Fibroblast of skin of left biceps (primary cell): ENCODE measurements at regions not wholly inside any gene's neighbourhood (a gene's known extent, or its start where the extent isn't known, plus 50 kb on each side); places are given as distances from the start of the nearest gene placed in this dataset.

Experiments
- DNase-seq, 2 experiments: peaks; one replicate each; pipeline ENCODE4 v3.0.0-alpha.2; 2013; ENCODE audit warnings: low read depth in 2 of 2

DNA sequence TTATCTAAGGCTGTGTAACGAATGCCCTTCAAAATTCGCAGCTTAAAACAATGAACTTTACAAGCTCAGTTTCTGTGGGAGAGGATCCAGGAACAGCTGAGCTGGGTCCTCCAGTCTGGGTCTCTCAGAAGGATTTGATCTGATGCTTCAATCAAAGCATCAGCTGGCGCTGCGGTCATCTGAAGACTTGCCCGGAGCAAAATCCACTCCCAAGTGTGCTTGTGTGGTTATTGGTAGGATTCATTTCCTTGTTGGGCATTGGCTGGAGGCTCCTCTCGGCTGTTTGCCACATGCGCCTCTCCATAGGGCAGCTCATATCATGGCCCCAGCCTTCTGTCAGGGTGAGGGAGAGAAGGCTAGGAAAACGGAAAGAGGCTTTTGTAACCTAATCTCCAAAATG lies 269.3 kb upstream of the CHD6 start:
- DNase-seq = no peak

DNA sequence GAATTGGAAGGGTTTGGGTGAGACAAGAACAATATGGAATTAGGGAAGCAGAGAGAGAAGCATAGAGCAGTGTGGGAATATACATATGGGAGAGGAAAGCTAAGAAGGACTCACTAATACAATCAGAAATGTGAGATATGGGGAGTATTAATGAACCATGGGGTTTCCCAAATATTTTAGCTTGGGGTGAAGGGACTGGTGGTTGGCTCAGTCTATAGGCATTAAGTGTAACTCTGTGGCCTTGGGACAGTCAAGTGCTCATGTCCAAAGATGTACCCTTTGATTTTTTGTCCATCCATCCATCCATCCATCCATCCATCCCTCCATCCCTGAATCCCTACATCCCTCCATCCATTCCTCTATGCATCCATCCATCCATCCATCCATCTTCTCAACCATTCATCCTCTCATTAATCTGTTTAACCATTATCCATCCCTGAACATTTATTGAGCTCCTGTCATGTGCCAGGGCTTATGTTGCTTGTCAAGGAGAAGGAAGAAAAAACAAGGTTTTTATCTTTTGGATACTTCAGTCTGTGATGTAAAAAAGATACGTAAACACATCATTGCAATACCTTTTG lies 263.4 kb upstream of the CHD6 start:
- DNase-seq = no peak

DNA sequence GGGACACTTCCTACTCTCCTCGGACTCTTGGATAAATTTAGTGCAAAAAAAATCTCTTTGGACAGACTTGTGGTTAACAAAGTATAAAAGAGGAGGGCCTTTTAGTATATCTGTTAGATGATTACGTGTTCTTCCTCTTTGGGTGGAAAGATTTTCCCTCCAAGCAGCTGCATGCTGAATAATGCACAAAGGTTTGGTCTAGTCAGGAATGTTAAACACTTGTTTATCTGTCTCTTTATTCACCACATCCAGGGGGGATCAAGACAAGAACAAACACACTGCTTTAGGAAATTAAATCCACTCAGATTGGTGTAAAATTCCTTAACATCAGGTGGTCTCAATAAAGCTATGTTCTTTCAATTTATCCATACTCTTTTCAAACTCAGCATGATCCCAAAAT lies 260.9 kb upstream of the CHD6 start:
- DNase-seq = no peak

DNA sequence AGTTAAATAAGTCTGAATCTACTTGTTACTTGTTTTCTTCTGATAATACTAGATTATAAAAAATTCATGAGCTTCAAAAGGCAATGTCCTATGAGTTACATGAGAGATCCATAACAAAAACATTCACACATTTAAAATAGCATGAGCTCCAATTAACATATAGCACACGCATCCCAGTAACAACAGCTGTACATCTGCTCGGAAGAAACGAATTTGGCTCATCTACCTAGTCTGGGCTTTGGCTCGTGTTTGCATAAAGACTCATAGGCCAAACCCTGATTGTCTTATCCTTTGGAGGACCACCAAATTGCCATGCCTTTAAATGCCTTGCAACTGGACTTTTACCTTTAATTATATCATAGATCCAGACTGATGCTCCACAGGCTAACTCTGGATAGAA lies 259.7 kb upstream of the CHD6 start:
- DNase-seq = no peak

DNA sequence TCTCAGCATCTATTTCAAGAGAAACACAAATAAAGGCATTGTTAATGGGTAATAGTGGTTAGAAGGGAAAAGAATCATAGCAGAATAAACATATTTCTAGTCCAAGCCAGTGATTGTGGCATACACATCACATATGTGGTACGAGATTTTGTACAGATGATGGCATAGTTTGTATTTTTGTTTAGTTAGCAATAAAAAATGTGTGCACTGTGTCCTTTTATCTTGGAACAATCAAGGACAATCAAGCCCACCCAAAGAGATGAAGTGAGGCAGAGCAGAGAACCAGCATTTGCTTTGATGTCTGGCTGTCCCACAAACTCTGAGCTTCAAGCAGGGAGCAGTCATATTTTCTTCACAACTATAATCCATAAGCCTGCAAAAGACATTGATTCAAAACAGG lies 256.5 kb upstream of the CHD6 start:
- no peak for DNase-seq

DNA sequence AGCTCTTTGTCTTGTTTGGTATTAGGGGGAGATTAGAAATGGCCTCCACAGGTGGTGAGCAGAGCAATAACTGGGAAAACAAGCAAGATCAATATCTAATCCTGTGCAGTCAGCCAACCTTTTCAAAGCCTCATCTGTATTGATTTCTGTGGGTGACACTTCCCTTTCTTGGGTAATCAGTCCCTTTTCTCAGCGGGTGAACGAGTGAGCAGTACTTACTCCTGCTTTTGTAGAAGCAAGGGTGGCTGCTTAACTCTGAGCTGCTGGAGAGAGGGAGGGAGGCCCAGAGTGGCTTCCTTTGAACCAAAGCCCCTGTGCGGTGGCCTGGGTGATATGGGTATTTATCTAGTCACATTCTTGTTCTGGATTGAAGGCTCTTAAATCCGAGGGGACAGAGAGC lies 254.8 kb upstream of the CHD6 start:
- no peak for DNase-seq

DNA sequence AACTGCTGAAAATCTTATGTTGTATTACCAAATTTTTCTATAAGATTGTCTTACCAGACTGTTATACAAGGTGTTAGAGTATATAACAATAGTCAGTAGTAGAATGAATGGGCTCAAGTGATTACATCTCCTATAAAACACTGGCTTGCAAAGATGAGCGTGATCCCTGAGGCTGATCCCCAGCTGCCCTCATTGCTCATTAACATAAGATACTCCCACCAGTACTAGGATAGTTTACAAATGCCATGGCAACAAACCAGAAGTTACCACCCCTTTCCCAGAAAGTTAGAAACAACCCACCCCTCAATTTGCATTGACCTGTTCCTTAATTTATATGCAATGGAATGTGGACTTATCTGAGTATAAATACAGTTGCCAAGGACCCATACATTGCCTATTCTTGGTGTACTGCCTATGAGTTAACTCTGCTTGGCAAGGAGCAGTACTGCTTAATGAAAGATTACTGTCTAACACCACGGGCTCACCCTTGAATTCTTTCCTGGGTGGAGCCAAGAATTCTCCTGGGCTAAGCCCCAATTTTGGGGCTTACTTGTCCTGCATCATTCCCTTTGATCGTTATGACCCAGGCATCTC lies 252.8 kb upstream of the CHD6 start:
- DNase-seq = no peak

DNA sequence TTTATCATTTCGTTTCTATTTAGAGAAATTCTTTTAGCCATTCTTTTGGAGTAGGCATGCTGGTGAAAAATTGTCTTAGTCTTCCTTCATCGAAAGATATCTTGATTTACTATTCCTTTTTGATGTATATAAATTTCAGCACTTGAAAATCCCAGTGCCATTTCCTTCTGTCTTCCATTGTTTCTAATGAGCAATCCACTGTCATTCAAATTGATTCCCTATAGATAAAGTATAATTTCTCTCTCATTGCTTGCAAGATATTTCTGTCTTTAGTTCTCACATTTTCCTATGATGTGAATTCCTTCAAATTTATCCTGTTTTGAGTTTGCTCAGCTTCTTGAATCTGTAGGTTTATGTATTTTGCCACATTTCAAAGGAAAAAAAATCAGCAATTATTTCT lies 251.1 kb upstream of the CHD6 start:
- no peak for DNase-seq

DNA sequence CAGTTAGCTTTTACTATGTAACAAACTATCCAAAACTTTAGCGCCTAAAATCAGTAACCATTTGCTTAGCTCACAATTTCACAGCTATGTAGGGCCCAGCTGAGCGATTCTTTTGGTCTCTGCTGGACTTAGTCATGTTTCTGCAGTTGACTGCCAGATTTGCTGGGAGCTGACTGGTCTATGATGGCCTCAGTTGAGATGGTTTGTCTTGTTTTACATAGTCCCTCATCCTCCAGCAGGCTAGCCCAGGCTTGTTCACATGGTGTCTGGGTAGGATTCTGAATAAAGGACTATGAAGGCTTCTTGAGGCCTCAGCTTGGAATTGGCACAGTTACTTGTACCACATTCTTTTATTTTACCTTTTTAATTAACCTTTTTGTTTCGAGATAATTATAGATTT lies 247.8 kb upstream of the CHD6 start:
- DNase-seq = no peak

DNA sequence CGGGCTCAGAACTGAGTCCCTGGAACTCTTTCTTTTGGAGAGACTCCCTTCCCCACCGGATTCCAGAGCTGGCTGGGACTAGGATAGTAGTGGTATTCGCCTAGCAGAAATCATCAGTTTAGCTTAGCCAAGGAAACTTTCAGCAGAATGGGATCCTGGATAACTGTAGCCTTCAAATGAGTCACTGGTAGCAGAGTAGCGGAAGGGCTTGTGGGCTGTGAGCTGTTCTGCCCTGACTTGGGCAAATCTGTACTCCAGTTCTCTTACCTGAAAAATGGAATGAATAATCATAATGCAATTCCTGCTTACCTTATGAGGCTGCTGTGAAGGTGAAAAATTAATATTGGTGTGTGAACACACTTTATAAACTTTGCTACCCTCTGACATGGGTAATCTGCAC lies 244.3 kb upstream of the CHD6 start:
- DNase-seq = no peak

DNA sequence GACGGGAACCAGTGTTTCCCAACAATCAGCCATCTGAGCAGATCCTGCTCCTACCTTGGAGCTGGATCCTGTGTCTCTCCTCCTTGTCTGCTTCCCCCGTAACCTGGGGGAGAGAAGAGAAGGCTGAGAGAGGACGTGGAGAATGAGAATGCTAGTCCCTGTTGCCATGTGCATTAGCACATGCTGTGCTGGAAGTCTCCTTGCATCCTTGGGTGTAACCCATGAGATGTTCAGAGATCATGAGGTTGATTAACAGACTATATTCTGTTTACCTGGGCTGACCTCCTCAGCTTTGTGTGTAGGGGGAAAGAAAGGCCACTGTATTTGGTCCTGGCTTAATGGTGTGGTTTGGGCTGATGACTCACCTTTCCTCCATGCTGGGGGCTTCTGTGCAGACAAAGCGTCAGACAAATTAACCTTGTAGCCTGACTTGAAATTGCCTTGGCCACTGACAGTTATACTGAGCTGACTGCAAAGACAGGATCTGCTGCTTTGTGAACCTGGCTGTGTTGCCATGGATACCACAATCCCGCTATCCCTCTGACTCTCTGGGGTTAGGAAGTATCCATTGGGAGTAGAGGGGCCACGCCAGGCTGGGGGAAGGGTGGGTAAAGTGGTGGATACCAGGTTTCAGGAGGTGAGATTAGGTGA lies 243.7 kb upstream of the CHD6 start:
- DNase-seq = no peak

DNA sequence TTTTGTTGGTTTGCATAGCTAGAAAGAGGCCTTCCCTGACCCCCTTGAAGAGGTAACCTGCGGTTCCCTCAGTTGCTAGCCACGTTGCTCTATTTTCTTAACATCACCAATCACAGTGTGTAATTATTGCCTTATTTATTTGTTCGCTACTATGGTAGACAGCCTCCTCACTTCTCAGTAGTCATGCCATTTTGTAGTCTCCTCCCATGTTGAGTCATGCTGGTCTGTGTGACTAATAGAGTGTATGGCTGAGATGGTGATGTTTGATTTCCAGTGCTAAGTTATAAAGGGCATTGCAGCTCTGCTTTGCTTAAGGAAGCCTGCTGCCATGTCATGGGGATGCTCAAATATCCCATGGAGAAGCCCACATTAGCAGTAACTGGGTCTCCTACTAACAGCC lies 236.6 kb upstream of the CHD6 start:
- no peak for DNase-seq

DNA sequence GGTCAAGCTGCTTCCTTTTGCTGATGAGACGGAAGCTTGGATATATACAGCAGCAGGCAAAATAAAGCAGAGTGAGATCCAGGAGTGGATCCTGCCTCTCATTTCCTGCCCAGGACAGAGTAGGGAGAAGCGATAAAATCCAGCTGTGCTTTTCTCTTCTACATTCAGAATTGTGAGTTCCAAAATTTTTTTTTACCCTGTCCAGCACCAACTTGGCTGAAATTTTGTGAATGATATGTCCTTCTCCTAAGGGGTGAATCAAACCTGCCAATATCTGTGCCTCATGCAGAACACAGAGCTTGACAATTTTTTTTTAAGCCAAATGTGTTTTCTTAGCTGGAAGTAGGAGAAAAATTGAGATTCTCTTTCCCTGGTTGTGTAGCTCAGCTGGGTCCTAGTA lies 235.6 kb upstream of the CHD6 start:
- no peak for DNase-seq

DNA sequence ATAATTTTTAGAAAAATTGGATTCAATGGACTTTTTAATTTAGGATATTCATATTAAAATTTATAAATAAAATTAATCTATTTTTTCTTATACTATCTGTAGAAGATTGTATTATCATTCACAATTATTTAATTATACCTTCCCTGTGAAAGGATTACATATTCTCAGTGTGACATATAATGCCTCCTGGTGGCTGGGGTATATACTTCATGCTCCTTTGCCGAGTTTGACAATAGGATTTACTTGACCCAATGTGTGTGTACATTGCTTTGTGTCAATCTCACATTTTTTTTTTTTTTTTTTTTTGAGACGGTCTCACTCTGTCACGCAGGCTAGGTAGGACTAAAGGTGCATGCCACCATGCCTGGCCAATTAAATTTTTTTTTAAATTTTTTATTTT lies 230.0 kb upstream of the CHD6 start:
- no peak for DNase-seq

DNA sequence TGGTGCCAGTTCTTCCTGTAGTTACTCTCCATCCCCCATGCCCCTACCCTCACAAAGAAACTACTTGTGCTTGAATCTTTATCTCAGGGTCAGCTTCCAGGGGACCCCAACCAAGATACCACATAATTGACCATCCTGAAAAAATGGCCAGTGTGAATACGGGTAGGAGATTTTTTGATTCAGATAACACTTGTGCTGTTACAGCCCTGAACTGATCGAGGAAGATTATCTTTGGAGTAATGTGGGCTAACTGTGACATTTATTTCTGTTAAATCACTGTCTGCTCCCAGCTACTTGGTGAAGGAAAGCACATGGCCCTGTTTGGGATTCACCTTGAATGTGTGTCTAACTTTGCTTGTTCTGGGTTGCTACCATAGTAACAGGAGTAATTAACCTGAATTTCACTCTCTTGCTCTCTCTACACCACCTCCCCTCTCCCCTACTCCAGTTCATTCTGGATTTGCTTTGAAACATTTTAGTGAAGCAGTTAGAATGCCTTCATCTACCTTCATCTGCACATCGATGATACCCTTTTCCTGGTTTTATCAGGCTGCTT lies 219.6 kb upstream of the CHD6 start:
- DNase-seq = no peak

DNA sequence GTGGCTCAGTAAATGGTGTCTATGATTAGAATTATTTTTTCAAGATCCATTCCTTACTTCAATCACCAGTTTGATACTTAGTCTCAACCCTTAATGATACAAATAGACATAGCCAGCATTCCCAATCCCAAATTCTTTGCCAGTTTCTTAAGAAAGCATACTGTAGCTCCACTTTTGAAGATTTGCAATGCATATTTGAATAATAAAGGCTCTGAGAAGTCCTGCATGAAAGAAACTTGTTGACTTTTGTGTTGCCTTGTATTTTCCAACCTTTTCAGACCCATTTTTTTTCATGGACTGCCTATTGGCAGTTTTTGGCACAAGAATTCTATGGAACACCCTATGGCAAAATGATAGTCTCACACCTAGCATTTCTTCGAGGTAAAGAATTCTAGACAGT lies 215.6 kb upstream of the CHD6 start:
- no peak for DNase-seq

DNA sequence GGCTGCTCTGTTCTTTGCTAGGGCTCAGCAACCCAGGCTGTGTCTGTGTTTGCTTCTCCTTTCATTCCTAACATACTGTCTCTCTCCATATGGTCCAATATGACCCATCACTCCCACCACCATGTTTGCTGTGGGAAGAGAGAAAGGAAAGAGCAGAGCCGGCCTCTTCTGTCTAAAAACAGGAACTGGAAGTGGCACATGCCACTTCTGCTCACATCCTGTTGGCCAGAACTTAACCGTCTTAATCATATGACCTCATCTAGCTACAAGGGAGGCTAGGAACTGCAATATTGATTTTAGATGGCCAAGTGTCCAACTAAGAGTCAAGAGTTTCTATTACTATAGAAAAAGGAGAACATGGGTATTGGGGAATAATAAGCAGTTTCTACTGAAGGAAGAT lies 212.5 kb upstream of the CHD6 start:
- no peak for DNase-seq

DNA sequence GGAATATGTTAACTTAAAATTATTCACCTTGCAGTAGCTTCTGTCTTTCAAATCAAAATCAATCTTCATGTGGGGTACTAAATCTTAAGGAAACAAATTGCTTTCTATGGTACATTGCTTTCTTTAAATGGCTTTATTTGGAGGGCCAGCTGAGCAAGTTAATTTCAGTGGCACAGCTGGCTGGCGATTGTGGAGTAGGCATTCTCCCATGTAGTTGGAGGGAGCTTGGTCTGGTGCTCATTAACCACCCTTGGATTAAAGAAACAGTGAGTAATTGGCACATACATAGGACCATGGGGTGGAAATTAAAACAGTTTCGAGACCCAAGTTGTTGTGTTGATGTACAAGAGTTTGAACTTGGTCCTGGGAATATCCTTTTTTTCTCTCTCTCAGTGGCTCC lies 201.3 kb upstream of the CHD6 start:
- no peak for DNase-seq

DNA sequence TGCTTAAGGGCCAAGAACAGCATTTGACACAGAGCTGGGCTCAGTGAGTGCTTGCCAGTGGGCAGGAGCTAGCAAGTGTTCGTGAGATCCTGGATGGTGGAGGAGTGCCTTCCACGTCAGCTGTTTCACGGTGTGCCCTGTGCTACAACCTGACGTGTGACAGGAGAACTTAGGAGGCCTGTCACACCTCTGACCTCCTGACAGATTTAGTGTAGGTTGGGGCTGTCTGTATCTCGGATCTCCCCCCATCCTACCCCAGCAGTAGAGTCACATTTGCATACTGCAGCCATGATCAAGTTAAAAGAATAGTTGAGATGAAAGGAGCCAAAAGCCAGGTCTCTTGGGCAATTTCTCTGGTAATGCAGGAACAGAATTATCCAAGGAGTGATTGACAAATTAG lies 200.8 kb upstream of the CHD6 start:
- no peak for DNase-seq

DNA sequence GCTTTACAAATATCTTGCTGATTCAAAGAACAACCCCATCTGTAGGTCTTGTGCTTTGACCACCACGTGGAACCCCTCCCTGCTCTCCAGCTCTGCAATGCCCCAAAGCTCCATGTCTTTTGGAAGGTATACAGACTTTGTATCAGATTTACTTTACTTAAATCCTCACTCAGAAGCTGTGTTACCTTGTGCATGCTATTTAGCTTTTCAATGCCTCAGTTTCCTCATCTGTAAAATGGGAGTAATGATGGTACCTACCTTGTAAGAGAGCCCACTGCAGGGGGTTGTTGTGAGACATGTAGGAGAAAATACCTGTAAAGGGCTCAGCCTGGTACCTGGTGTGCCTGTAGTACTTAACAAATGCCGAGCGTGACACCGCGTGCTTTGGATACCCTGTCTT lies 200.2 kb upstream of the CHD6 start:
- no peak for DNase-seq

DNA sequence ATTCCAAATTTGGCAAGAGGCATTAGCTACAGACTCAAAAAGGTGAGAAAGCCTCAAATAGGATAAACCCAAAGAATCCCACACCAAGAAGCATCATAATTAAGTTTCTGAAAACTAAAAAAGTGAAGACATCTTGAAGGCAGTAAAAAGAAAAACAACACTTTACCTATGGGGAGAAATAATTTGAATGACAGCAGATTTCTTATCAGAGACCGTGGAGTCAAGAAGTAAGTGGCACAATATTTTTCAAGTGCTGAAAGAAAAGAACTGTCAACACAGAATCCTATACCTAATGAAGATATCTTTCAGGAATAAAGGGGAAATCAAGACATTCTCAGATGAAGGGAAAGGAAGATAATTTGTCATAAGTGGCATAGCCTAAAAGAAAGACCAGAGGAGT lies 193.3 kb upstream of the CHD6 start:
- no peak for DNase-seq

DNA sequence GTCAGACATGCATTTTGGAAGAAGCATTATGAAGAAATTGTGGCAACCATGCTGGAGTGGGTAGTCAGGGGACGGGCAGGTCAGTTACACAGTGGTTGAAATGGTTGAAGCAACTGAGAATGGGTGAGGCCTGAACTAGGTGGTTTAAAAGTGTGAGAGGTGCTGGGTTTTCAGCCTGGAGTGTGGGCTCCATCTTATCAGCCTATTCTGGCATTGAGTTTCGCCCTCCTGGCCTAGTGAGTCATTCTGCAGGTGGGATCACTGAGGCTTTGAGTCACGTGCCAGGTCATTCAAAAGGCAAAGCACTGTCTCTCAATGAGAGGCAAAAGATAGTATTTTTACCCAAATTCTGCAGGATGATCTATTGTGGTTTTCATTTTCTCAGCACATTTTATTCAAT lies 181.9 kb upstream of the CHD6 start:
- DNase-seq = no peak

DNA sequence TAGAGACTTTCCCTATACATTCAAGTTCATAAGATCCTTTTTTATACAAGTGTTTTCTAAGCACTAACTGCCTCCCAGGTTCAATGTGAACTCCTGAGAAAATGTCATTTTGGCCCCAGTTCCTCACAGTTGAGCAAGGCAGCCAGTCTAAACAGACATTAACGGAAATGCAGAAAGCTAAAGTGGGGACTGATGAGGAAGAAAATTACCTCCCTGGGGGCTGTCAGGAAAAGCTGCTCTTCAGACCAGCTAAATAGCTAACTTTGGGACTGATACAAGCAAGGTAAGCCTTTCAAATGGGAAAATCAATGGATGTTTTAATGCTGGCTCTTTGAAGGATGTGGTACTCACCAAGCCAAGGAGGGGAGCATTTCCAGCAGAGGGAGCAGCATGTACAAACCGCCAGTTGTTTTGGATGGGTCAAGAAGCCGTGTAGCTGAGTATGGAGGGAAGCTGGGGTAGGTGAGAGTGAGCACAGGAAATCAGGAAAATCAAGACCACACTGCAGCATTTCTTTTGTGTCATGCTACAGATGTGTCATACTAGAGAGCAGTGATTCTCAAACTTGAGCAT lies 180.8 kb upstream of the CHD6 start:
- no peak for DNase-seq
